Globus pallidus (tissue), 1 donor: ENCODE measurements at regions not wholly inside any gene's neighbourhood (a gene's known extent, or its start where the extent isn't known, plus 50 kb on each side); places are given as distances from the start of the nearest gene placed in this dataset.

ENCODE experiments used
- DNase-seq: peaks from one replicate; pipeline ENCODE4 v3.0.0-alpha.2; 2015; ENCODE audit warnings: low spot score

DNA sequence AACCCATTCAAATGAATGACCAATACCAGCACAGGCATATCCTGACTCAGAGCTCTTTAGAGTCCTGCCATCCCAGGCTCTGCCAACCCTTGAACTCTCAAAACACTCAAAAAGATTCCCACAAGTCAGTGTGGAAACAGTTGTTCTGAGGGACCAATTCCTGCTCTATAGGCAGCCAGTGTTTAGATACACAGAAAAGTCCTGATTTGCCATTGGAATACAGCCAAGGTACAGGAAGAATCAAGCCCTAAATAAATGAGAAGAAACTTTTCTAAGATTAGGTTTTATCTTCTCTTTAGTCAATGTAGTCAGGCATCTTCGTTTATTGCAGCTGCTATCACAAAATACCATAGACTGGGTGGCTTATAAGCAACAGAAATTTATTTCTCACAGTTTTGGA lies 626.8 kb upstream of the ARID1B start:
- DNase-seq: no peak

DNA sequence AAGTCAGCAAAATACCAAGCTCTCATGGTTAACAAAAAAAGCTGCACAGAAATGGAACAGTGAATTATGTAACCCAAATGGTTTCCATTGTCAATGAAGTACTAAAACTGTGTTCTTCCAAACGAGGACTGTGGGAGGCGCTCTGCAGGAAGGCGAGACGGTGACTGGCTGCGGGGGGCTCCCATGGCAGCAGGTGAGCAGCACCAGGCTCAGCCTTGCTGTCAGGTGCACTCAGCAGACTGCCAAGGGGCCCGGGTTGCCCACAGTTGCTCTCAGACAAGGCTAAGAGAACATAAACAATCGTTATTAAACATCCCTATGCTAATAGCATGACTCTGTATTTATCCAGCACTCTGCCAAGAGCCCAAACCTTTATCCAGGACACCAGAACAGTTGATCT lies 630.3 kb upstream of the ARID1B start:
- DNase-seq: no peak

- DNase-seq: no peak
Measured at GRCh38 chr6:156131221-156131903, 645.8 kb upstream of the ARID1B start.

DNA sequence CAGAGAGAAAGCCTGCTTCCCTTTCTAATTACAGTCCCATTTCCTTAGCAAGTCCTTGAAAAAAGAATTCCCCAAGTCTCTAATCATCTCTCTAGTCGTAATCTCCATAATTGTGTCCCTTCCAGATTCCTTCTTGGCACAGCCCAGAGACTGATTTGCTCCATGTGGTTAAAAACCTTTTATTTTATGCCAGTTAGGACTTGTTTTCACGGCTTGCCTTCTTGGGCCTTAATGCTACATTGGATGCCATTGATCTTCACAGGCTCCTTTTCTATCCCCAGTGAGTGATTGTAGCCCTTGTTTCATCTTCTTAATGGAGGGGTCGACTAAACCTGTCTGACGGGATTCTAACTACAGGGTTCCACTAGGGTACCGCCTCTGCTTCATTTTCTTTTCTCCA lies 650.6 kb upstream of the ARID1B start:
- DNase-seq: no peak

- DNase-seq: no peak
Measured at GRCh38 chr6:156125844-156126243, 651.3 kb upstream of the ARID1B start.

DNA sequence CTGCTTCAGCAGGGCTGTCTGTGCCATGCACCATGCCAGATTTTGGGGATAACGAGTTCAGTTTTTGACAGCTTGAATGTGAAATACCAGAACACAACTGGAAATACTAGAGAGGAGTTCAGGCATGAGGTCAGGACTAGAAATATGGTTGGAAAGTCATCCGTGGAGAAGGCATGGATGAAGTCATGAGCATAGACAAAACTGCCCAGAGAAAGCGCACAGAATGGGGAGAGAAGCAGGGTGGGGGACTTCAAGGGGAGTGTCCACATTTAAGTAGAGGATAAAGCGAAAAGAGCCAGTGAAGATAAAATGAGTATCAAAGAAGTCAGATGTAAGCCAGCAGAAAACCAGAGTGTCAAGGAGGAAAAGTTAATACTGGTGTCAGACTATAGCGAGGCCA lies 653.4 kb upstream of the ARID1B start:
- DNase-seq: no peak

DNA sequence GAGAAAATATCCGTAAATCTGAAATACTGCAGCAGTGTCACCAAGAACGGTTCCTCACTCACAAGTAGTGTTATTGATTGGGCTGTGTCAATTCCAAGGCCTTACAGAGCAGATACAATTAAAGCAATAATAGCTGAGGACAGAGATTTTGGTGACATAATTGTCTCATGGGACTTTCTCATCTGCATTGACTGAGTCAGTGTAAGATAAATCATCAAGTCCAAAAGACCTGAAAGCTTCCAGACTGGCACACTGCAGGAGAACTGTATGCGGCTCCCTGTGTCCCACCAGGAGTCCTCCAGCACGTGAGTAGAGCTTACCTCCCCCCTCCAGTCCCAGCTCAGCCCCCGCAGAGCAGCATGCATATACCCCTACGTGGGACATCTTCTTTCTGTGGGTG lies 655.2 kb upstream of the ARID1B start:
- DNase-seq: no peak

DNA sequence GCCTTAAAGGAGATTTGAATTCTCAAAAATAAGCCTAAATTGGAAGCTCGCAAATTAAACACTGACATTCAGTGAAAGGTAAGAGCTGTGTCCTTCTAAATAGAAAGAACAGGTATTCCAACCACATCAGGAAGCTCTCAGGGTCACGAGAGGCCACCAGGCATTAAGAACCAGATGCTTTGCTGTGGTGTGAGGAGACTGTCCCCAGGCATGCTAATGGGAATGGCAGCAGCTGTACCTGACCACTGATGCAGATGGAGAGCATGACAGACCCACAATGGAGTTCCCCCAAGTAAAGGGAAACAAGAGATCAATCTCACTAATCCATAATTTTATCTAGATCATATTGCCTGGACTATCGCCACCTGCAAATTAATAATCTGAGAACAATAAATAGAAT lies 658.9 kb upstream of the NOX3 start:
- no peak for DNase-seq

- DNase-seq: no peak
Measured at GRCh38 chr6:156113631-156114030, 658.0 kb upstream of the NOX3 start.

DNA sequence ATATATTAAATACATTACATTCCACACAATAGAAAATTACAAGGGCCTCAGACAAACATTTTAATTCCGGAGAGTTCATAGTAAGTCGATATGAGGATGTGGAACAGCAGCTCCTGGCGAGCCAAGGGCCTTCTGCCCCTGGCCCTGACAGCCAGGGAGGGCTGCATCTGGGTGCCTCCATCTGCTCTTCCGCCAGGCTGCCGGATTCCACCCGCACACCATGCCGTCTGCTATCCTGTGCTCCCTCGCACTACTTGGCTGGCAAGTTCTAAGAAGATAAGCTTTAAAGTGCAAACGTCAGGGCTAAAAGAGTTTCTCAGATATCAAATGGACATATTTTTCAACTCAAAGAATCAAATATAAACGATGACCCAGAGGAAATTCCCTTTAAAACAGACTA lies 656.3 kb upstream of the NOX3 start:
- no peak for DNase-seq

GRCh38 chr6:156110249-156110648 lies 654.6 kb upstream of the NOX3 start:
- no peak for DNase-seq

- no peak for DNase-seq
Measured at GRCh38 chr6:156109713-156110112, 654.1 kb upstream of the NOX3 start.

GRCh38 chr6:156107624-156108101 lies 652.0 kb upstream of the NOX3 start:
- DNase-seq: no peak

- no peak for DNase-seq
Measured at GRCh38 chr6:156102129-156102528, 646.5 kb upstream of the NOX3 start.

- DNase-seq: no peak
Measured at GRCh38 chr6:156098839-156099238, 643.2 kb upstream of the NOX3 start.

- DNase-seq: no peak
Measured at GRCh38 chr6:156087487-156087886, 631.8 kb upstream of the NOX3 start.

GRCh38 chr6:156082012-156082411 lies 626.4 kb upstream of the NOX3 start:
- no peak for DNase-seq

DNA sequence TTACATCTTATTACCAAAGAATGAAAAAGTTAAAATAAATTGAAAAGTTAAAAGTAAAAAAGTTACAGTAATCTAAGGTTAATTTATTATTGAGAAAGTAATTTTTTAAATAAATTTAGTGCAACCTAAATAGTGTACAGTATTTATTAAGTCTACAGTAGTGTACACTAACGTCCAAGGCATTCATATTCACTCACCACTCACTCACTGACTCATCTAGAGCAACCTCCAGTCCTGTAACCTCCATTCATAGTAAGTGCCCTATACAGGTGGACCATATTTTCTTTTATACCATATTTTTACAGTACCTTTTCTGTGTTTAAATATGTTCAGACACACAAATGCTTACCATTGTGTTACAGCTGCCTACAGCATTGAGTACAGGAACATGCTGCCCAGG lies 624.7 kb upstream of the NOX3 start:
- DNase-seq: no peak

DNA sequence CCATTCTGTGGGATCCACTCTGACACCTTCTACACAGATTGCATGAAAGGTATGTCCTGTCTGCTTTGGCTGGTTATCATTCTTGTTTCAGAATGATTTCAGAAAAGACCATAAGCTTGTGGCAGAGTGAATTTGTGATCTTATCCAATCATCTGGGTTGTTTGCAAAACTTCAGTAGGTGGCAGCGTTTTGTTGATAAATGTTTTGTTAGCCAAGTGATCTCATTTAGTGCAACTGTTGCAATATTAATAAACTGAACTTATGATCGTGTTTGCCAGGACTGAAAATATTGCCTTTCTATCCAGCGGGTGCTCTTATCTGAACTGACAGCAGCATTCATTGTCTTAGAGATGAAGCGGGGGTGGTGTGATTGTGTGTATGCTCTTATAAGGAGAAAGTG lies 613.2 kb upstream of the NOX3 start:
- no peak for DNase-seq

- DNase-seq: no peak
Measured at GRCh38 chr6:156065849-156066248, 610.2 kb upstream of the NOX3 start.

DNA sequence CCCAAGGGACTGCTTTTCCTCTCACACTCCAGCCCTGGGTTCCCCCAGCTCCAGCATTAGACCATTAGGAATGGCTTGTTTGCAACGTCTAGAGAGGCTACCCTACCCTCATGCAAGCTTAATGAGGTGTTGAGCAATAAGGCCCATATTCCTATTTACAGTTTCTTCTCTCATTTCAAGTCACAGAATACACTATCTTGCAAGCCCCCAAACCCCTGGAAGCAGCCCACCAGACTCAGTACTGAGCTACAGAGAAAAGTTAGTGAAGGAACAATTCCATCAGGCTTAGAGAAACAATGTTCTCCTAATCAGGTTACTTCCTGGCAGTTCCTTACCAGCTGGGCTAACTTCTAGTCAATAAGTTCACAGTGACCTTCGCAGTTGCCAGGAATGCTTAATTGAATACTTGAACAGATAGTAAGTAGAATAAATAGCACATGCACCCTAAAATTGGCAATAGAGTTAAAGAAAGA lies 606.5 kb upstream of the NOX3 start:
- DNase-seq: no peak

GRCh38 chr6:156061465-156061864 lies 605.8 kb upstream of the NOX3 start:
- no peak for DNase-seq

- no peak for DNase-seq
Measured at GRCh38 chr6:156060013-156060412, 604.4 kb upstream of the NOX3 start.

DNA sequence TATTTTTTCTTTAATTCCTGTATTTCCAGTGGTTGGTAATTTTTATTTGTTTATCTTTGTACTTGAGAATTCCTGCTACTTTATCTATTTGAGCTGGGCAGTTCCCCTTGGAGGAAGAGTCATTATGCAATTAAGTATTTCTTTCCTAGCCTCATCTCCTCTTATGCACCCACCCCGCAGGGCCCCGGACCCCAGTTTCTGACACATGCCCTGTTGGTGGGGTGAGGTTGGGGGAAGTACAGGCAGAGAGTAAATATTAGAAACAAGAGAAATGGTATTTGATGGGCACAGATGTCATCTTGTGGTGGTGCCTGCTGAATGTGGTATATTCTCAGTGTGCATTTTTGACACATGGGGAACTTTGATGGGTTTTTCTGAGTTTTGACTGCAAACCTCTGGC lies 602.7 kb upstream of the NOX3 start:
- DNase-seq: no peak
